ENCODE measurements at regions not wholly inside any gene's neighbourhood (a gene's known extent, or its start where the extent isn't known, plus 50 kb on each side); places are given as distances from the start of the nearest gene placed in this dataset.
A peak's percentile ranks its signal among the peaks of the same experiment; 100 is the strongest.

DNA sequence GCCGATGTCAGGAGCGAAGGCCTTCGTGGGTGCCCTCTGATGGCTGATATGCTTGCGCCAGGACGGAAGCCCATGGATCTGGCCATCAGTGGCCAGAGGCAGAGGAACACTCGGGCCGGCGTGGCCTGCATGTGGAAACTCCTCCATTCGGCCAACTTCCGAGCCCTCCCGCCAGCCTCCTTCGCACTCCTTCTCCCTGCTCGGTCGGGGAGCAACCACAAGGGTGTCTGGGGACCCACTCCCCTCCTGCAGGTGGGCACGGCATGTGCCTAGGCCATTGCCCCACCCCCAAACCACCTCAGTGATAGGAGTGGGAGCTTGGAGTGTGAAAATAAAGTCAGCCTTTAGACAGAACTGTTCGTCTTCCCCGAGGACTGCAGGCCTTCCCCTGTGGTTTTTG is 231.3 kb downstream of the BCL11B start:
- no peak for DNase-seq

GRCh38 chr14:99041141-99041819 is 230.7 kb downstream of the BCL11B start:
- no peak for DNase-seq

DNA sequence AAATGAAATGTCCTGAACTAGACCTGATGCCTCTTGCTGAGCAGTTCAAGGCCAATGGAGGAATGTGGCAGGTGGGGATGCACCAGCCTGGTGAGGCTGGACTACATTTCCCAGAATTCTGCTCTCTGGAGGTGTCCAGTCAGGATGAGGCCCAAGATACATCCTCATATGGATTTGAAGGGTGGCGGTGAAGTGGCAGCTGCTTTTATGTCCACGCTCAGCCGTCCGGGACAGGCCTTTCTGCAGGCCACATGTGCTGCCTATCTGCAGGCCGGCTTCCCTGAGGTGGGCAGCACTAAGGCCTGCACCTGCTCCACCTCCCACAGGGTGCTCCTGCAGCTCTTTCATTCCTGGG is 230.2 kb downstream of the BCL11B start:
- no peak for DNase-seq

DNA sequence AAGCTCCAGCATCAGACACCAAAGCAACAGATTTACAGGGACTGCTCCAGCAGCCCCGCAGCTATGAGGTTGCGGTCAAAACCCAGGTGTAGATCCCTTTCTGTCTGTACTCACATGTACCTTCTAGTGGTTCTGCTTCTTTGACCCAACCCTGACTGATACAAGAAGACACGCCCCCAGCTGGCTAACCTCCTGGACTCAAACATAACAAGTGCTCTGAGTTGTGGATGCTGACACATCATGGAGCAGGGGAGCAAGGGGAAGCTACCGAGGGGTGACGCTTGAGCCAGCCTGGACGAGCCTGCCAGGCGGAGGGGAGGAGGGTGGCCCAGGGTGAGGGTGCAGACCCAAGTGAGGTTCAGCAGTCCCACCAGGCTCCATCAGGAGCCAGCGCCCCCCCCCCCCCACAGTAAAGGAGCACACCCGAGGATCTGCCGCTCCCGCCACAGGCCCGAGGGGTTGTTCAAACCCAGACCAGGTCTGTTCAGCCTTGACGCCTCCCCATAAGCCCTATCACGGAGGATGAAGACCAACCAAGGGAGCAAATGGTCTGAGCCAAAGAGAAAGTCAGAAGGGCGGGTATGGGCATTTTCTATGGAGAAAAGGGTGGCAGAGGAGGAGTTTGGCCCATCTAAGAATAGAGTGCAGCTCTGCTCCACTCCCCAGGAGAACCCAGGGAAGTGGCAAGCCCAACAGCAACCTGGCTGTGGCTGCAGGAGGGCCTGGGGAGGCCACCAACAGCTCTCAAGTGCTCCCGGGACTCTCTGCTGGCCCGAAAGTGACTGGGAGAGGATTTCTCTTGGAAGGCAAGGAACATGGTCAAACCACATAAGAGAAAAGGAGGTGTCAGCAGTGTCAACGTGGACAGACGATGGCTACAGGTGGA is 229.4 kb downstream of the BCL11B start:
- no peak for DNase-seq

GRCh38 chr14:99043267-99043615 is 228.8 kb downstream of the BCL11B start:
- DNase-seq: no peak

DNA sequence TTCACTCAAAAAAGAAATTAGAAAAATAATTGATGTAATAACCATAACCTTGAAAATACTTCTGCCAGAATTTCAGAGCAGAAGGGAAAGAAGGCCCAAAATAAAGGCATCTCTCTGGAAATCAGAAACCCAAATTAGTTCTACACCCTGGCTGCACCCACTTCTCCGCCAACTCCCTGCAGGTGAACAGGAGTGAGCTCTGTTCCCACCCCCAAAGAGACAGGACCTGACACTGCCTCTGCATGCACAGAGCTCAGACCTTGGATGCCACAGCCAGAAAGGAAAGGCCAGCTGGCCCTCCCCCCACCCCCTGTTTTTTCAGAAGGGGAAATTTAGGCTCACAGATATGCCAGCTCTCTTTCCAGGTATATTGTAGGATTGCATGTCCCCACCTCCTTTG is 228.2 kb downstream of the BCL11B start:
- DNase-seq: no peak

- DNase-seq: no peak
Observed at GRCh38 chr14:99047441-99048031, 224.5 kb downstream of the BCL11B start.

DNA sequence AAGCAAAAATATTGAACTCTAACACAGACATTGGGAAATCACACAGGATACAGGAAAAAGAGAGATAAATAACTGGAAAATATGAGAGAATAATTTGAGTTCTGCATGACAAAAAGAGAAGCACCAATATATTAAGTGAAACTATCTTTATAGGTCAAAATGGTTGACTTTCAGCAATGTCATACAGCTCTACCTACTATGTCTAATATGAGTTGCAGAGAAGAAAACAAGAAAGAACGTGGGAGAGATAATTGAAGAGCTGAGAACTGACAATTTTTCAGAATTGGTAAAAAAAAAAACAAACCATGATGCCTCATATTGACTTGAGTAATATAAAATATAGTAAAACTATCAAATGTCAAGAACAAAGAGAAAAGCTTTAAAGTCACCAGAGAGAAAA is 221.7 kb downstream of the BCL11B start:
- no peak for DNase-seq

- DNase-seq: no peak
Observed at GRCh38 chr14:99052467-99052866, 219.5 kb downstream of the BCL11B start.

DNA sequence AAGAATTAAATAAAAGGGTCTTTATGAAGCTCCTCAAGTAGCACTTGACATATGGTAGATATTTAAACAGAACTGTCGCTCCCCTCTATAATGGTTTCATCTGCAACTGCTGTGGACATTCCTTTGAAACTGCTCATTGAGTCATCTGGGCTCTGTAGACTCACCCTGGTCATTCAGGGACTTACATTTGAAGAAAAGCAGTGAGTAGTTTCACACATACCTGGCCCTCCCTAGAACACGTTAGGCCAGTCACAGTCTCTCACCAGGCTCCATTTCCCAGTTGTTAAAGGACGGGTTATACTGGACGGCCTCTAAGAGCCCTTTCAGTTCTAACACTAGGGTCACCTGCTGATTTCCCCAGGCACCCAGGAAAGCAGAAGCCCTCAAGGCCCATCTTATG is 217.0 kb downstream of the BCL11B start:
- DNase-seq: no peak

DNA sequence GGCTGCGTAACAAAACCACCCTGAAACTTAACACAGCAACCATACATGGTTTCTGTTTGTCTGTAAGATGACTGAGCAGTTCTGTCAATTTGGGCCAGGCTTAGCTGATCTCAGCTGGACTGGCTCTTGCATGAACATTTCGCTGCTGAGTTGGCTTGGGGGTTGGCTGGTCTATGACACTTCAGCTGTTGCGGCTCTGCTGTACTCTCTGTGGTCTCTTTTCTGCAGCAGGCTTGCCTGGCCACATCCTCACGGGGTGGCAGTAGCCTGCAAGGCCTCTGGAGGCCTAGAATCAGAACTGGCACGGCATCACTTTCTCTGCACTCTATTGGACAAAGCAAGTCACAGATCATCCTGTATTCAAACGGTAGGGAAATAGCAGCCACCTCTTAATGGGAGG is 216.2 kb downstream of the BCL11B start:
- peak; percentile 22 for DNase-seq

GRCh38 chr14:99057576-99058083 is 214.4 kb downstream of the BCL11B start:
- DNase-seq: no peak

DNA sequence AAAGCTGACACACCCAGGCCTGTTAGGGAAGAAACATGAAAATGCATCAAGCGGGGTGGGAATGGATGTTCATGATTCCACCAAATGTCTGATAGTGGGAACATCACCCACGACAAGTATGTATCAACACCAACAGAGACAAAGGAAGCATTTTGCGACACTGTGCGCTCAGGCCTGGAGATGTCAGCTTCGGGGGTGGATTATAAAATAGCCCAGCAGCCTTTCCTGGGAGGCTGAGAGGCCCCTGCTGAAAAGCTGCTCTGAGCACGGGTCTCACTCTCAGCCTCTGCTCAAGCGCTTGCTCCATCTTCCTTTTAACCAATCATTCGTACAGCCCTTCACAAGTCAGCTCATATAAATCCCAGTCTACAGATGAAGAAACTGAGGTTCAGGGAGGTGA is 213.5 kb downstream of the BCL11B start:
- no peak for DNase-seq

- DNase-seq: no peak
Observed at GRCh38 chr14:99062216-99062615, 209.8 kb downstream of the BCL11B start.

GRCh38 chr14:99062772-99063418 is 209.1 kb downstream of the BCL11B start:
- no peak for DNase-seq

DNA sequence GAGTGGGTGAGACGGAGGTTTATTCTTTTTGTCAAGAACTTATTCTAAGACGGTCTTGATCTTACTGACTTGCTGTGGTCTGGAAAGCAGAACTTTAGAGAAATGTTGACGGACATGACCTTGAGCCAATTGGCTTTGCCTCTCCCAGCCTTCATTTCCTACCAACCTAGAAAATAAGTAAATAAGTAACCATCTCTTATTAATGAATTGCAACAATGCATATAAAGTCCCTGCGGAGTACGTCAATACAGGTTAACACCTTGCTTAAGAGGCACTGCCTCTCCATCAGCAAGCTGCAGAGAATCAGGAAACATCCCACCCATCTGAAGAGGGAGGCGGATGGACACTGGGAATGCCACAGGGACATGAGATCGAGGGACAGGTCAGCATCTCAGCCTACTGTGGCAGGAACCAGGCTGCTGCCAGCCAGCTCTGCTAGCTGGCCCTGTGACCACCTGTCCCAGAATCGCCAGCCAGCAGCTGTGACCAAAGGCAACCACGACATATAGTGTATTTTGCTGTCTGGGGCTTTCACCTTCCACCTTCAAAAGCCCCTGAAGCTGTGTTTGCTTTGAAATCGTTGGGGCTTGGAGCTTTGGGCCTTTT is 208.3 kb downstream of the BCL11B start:
- DNase-seq: no peak

DNA sequence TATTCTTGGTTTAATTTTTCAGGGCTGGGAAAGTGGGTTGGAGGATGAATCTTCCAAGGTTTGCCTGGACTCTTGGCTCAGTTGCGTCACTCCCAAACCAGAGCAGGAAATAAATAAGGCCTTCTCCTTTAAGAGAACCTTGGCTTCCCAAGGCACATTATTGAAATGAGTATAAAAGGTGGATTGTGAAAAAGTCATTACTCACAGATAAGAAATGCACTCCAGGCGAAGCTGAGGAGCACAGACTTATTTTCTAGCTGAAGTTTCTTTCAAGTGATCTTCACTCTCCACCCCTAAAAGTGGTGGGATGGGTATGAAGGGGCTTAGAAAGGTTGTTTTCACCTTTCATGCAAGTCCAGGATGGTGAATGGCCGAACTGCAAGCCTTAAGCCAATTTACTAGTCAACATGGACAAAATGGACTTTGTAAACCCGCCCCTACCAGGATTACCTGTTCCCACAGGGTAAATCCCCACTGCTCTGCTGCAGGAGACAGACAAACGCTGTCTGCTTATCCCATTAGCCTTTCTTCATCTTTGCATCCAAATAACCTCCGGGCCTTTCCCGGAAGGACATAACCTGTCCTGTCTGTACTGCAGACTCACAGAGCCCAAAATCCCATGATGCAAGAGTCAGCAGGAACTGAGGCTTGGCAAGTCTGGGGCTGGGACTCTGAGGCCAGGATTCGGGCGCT is 207.6 kb downstream of the BCL11B start:
- no peak for DNase-seq

DNA sequence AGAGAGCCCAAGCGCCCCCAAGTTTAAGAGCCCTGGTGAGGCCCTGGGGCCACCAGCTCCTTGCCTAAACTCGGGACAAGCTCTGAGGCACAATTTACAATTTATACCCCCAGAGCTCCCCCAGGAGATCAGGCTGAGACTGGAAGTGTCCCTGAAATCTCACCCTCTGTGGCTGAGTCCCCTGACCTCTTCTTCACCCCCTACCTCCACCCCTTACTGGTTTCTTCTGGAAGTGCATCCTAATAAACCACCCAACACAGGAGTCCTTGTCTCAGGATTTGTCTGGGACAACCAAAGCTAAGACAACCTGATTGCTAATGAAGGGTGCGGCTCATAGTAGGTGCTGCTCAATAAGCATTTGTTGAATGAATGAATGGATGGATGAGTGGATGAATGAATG is 206.4 kb downstream of the BCL11B start:
- no peak for DNase-seq

DNA sequence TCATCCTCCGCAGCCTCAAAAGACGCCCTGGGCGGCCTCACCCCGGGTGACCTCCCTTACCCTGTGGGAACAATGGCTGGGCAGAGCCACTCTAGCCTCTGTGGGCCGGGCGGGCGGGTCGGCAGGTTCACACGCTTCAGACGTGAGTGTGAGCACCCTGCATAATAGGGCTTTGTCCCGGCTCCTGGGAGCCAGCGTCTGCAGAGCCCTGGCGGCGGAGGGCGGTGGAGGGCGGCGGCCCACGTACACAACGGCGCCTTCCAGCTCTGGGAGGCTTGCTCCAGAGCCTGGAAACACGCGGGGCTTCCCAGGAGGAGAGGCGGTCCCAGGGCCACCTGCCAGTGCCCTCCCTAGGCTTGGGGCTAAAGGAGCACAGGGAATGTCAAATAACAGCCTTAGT is 205.6 kb downstream of the BCL11B start:
- no peak for DNase-seq

- no peak for DNase-seq
Observed at GRCh38 chr14:99067141-99067920, 204.7 kb downstream of the BCL11B start.

DNA sequence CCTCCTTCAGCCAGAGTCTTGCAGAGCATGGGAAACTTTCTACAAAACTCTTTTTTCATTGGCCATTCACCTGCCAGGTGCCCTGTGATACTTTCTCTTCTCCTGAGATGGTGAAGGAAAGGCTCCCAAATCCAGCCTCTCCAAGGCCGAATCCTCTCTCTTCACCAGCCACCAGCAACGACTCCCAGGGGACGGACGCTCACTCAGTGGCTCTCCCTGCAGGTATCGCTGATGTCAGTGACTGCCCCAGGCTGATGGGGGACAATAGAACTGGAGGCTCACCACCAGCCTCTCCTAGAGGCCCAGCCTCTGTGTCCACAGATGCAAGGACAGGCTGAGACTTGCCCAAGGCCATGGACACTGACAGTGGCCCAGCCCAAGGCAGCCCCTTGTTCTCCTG is 204.1 kb downstream of the BCL11B start:
- no peak for DNase-seq

- DNase-seq: no peak
Observed at GRCh38 chr14:99069946-99070345, 202.1 kb downstream of the BCL11B start.

All from stimulated activated CD4-positive, alpha-beta T cell treated with anti-CD3 and anti-CD28 coated beads, Interleukin-4, amount 100 ng/mL, for 24 hours (primary cell).